ENCODE measurements at regions not wholly inside any gene's neighbourhood (a gene's known extent, or its start where the extent isn't known, plus 50 kb on each side); places are given as distances from the start of the nearest gene placed in this dataset.

DNA sequence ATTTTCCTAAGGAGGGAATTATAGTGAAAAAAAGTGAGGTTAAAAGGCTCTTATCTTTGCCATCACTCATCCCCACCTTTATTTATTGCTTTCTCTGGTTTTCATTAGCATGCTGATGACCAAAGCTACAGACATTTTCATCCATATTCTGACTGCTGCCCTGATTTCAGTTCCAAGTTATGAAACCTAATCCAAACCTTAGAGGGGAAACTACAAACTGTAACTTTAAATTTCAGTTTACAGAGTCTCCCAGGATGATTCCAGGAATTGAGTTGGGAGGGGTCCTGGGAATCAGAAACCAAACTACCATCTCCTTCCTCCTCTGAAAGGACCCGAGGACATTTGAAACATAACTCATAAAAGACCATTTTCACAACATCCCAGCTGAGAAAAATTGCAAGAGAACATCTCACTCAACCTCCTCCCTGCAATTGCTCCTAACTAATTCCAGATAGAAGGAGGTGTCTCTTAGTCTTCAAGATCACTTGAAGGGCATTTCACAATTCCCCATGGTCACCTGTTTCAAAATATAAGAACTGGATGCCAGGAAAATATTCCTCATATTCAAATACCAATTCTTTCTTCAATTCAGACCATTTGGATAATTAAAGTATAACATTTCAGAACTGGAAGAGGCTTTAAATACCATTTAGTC is 520.6 kb downstream of the TNS1 start:
- ChIA-PET CTCF (ENCODE audit: unreplicated experiment) (interaction anchor here (0.5 kb wide), 1 partner anchor 32 kb away, joined by 3 read pairs; no protein-coding TSS in a partner anchor), POLR2A (no interaction called here)
- TF ChIP-seq, protein P1, sequence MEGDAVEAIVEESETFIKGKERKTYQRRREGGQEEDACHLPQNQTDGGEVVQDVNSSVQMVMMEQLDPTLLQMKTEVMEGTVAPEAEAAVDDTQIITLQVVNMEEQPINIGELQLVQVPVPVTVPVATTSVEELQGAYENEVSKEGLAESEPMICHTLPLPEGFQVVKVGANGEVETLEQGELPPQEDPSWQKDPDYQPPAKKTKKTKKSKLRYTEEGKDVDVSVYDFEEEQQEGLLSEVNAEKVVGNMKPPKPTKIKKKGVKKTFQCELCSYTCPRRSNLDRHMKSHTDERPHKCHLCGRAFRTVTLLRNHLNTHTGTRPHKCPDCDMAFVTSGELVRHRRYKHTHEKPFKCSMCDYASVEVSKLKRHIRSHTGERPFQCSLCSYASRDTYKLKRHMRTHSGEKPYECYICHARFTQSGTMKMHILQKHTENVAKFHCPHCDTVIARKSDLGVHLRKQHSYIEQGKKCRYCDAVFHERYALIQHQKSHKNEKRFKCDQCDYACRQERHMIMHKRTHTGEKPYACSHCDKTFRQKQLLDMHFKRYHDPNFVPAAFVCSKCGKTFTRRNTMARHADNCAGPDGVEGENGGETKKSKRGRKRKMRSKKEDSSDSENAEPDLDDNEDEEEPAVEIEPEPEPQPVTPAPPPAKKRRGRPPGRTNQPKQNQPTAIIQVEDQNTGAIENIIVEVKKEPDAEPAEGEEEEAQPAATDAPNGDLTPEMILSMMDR (conservative IDR thresholded peaks at IDR 0.05; ENCODE audit: low read length) = no peak
- no peak for TF ChIP-seq EZH2phosphoT487 (IDR thresholded peaks at IDR 0.05; ENCODE audit: borderline replicate concordance, low read depth, low read length)
- no peaks in the 10 kb centered on the region for H4K20me1 ChIP-seq (ENCODE audit: insufficient read depth, low read length)
- no peaks in the 10 kb centered on the region for H3K36me3 ChIP-seq (ENCODE audit: insufficient read depth, low read length)
- DNase-seq (ENCODE audit: low spot score) = no peak
- H3K9me2 ChIP-seq (ENCODE audit: insufficient read depth, low read length) = no peaks in the 10 kb centered on the region
- H3K79me2 ChIP-seq (ENCODE audit: insufficient read depth, low read depth, low read length) = no peaks in the 10 kb centered on the region
- no peak overlapping the region for H3K4me3 ChIP-seq (ENCODE audit: low read depth, low read length, poor library complexity, severe bottlenecking)
- no peak overlapping the region for H3K27ac ChIP-seq (ENCODE audit: low read depth, low read length, poor library complexity, severe bottlenecking)
- no TSS peak for BruUV-seq (replicated peaks)
- H3K9me3 ChIP-seq (ENCODE audit: low read length) = no peaks in the 10 kb centered on the region
- H3K4me1 ChIP-seq (ENCODE audit: insufficient read depth, low read length, poor library complexity, severe bottlenecking) = no peaks in the 10 kb centered on the region
- intact Hi-C loops (cut with micrococcal nuclease; ENCODE audit: unreplicated experiment) = no loop called here
- H3K4me2 ChIP-seq (ENCODE audit: low read length) = no peak overlapping the region
- H2AFZ ChIP-seq (ENCODE audit: low read length) = no peak overlapping the region

DNA sequence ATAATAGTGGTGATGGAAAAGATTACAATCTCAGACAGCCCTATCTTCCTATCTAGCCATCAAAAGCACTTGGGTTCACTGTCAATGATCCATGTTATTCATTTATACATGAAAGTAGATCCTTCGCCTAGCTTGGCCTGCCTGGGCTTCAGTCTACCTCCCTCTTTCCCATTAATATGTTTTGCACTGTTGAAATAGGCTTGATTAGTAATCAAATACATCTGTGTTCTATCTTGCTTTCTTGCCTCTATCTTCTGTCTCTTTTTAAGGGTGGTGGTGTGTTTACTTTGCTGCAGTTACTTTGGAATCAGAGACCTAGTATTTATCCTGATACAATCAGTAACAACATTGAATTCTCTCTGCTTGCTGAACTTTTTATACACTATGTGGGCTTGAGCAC is 521.2 kb downstream of the TNS1 start:
- Histone ChIP-seq H2AFZ (ENCODE audit: low read length) (no peak overlapping the region), H3K9me3 (ENCODE audit: low read length) (no peaks in the 10 kb centered on the region), H3K4me3 (ENCODE audit: low read depth, low read length, poor library complexity, severe bottlenecking) (no peak overlapping the region), H3K27ac (ENCODE audit: low read depth, low read length, poor library complexity, severe bottlenecking) (no peak overlapping the region), H3K4me1 (ENCODE audit: insufficient read depth, low read length, poor library complexity, severe bottlenecking) (no peaks in the 10 kb centered on the region), H3K79me2 (ENCODE audit: insufficient read depth, low read depth, low read length) (no peaks in the 10 kb centered on the region), H3K9me2 (ENCODE audit: insufficient read depth, low read length) (no peaks in the 10 kb centered on the region), H3K36me3 (ENCODE audit: insufficient read depth, low read length) (no peaks in the 10 kb centered on the region), H4K20me1 (ENCODE audit: insufficient read depth, low read length) (no peaks in the 10 kb centered on the region), H3K4me2 (ENCODE audit: low read length) (no peak overlapping the region)
- TF ChIP-seq, protein P1 (conservative IDR thresholded peaks at IDR 0.05; ENCODE audit: low read length) = no peak
- no peak for TF ChIP-seq EZH2phosphoT487 (IDR thresholded peaks at IDR 0.05; ENCODE audit: borderline replicate concordance, low read depth, low read length)
- ChIA-PET CTCF (ENCODE audit: unreplicated experiment) (no interaction called here), POLR2A (no interaction called here)
- no peak for DNase-seq (ENCODE audit: low spot score)
- intact Hi-C loops (cut with micrococcal nuclease; ENCODE audit: unreplicated experiment) = no loop called here
- BruUV-seq (replicated peaks) = no TSS peak

DNA sequence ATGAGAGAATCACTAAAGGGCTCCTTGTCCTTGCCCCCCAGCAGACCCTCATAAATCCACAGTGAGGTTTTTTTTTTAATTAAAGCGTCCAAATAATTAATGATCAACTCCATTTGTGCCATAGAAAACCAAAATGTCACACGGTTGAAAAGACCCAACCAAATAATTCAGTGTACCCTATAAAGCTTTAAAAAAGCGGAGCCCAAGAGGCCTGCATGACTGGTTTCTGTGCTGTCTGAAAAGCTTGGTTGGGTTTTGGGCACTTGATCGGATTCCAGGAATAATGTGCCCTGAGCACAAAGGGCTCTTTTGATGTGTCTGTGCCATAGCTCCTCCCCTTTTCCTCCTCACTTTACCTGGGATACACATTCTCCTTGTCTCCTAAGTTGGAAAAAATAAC is 523.2 kb downstream of the TNS1 start:
- DNase-seq (ENCODE audit: low spot score) = no peak
- Histone ChIP-seq H3K36me3 (ENCODE audit: insufficient read depth, low read length) (no peaks in the 10 kb centered on the region), H3K4me3 (ENCODE audit: low read depth, low read length, poor library complexity, severe bottlenecking) (no peak overlapping the region), H3K4me2 (ENCODE audit: low read length) (no peak overlapping the region), H2AFZ (ENCODE audit: low read length) (no peak overlapping the region), H4K20me1 (ENCODE audit: insufficient read depth, low read length) (no peaks in the 10 kb centered on the region), H3K9me3 (ENCODE audit: low read length) (no peaks in the 10 kb centered on the region), H3K79me2 (ENCODE audit: insufficient read depth, low read depth, low read length) (no peaks in the 10 kb centered on the region), H3K4me1 (ENCODE audit: insufficient read depth, low read length, poor library complexity, severe bottlenecking) (no peaks in the 10 kb centered on the region), H3K27ac (ENCODE audit: low read depth, low read length, poor library complexity, severe bottlenecking) (no peak overlapping the region), H3K9me2 (ENCODE audit: insufficient read depth, low read length) (no peaks in the 10 kb centered on the region)
- intact Hi-C loops (cut with micrococcal nuclease; ENCODE audit: unreplicated experiment) = no loop called here
- POLR2A ChIA-PET = no interaction called here
- no peak for TF ChIP-seq EZH2phosphoT487 (IDR thresholded peaks at IDR 0.05; ENCODE audit: borderline replicate concordance, low read depth, low read length)
- TF ChIP-seq, protein P1 (conservative IDR thresholded peaks at IDR 0.05; ENCODE audit: low read length) = no peak
- CTCF ChIA-PET (ENCODE audit: unreplicated experiment) = no interaction called here
- no TSS peak for BruUV-seq (replicated peaks)
